WI38 (cell line): ENCODE measurements at regions not wholly inside any gene's neighbourhood (a gene's known extent, or its start where the extent isn't known, plus 50 kb on each side); places are given as distances from the start of the nearest gene placed in this dataset.
"Not testable (repeated sequence)": the region's sequence is repeated elsewhere in the genome, so short reads cannot be mapped to it uniquely, and the experiment has no call there.

Experiments used
- H3K4me3 ChIP-seq: 2 replicates; pipeline ENCODE4 v1.5.1; 2011; ENCODE audit warnings: low read depth, mild to moderate bottlenecking, control low read depth, low read length
- CTCF ChIP-seq: IDR thresholded peaks from 2 replicates; pipeline ENCODE4 v1.5.1; 2012; ENCODE audit warnings: low read depth, mild to moderate bottlenecking, control low read depth, low read length

- no peak for TF ChIP-seq CTCF
- H3K4me3 ChIP-seq = no peak overlapping the region
Measured at GRCh38 chr5:104023739-104024138, 461.1 kb upstream of the NUDT12 start.

- TF ChIP-seq CTCF = no peak
- H3K4me3 ChIP-seq = no peak overlapping the region
Measured at GRCh38 chr5:104019956-104020355, 457.4 kb upstream of the NUDT12 start.

GRCh38 chr5:104018299-104018698, 455.7 kb upstream of the NUDT12 start:
- no peak overlapping the region for H3K4me3 ChIP-seq
- no peak for TF ChIP-seq CTCF

GRCh38 chr5:104016646-104017045, 454.1 kb upstream of the NUDT12 start:
- TF ChIP-seq CTCF = no peak

GRCh38 chr5:104015765-104016164, 453.2 kb upstream of the NUDT12 start:
- no peak for TF ChIP-seq CTCF
- H3K4me3 ChIP-seq = no peak overlapping the region

More at GRCh38 chr5:104016646-104017045, 454.1 kb upstream of the NUDT12 start:
- H3K4me3 ChIP-seq = no peak overlapping the region

- not testable (repeated sequence) for H3K4me3 ChIP-seq
Measured at GRCh38 chr5:104002783-104003182, 440.2 kb upstream of the NUDT12 start.

- H3K4me3 ChIP-seq = no peak overlapping the region
- no peak for TF ChIP-seq CTCF
Measured at GRCh38 chr5:104001136-104001535, 438.5 kb upstream of the NUDT12 start.

- TF ChIP-seq CTCF = no peak
- H3K4me3 ChIP-seq = no peak overlapping the region
Measured at GRCh38 chr5:103993031-103993430, 430.4 kb upstream of the NUDT12 start.
